Suprapubic skin (tissue), 4 donors: ENCODE measurements at regions not wholly inside any gene's neighbourhood (a gene's known extent, or its start where the extent isn't known, plus 50 kb on each side); places are given as distances from the start of the nearest gene placed in this dataset.

Source experiments
- DNase-seq, 2 donors: peaks; one replicate each; pipeline ENCODE4 v3.0.0-alpha.2; 2019; ENCODE audit warnings: low spot score in 2 of 2
- H3K27ac ChIP-seq: fragments of 200-600 bp; sonication (generic); one replicate; pipeline ENCODE4 v1.5.1; 2019
- H3K27me3 ChIP-seq: fragments of 200-600 bp; sonication (generic); one replicate; pipeline ENCODE4 v1.5.1; 2019
- H3K36me3 ChIP-seq: fragments of 200-600 bp; sonication (generic); one replicate; pipeline ENCODE4 v1.5.1; 2019
- H3K4me1 ChIP-seq: fragments of 200-600 bp; sonication (generic); one replicate; pipeline ENCODE4 v1.5.1; 2019
- H3K4me3 ChIP-seq: fragments of 200-600 bp; sonication (generic); one replicate; pipeline ENCODE4 v1.5.1; 2019; ENCODE audit warnings: mild to moderate bottlenecking
- H3K9me3 ChIP-seq: fragments of 200-600 bp; sonication (generic); one replicate; pipeline ENCODE4 v1.5.1; 2019
- CTCF ChIP-seq, 2 donors: fragments of 200-600 bp in 1 of 2; fragments of 450-650 bp in 1 of 2; sonication (generic) in 1 of 2; IDR thresholded peaks; one replicate each; pipeline ENCODE4 v1.5.1; 2016 to 2019; ENCODE audit warnings: antibody characterized with exemption in 2 of 2, mild to moderate bottlenecking in 1 of 2, moderate library complexity in 1 of 2
- EP300 ChIP-seq: sonication (generic); formaldehyde crosslinking; IDR thresholded peaks from one replicate; pipeline ENCODE4 v1.6.1; 2017; ENCODE audit warnings: antibody characterized with exemption
- POLR2A ChIP-seq, 2 donors: fragments of 450-650 bp; IDR thresholded peaks; one replicate each; pipeline ENCODE4 v1.6.1; 2017; ENCODE audit warnings: antibody characterized with exemption in 2 of 2, mild to moderate bottlenecking in 2 of 2, moderate library complexity in 2 of 2
- POLR2AphosphoS5 ChIP-seq, 3 donors: sonication (generic); formaldehyde crosslinking; IDR thresholded peaks; one replicate each; pipeline ENCODE4 v1.6.1; 2017; ENCODE audit warnings: antibody characterized with exemption in 3 of 3
- WGBS: methylation state at CpG from one replicate; pipeline ENCODE4 v1.1.5; 2018; 5-methylcytosine and 5-hydroxymethylcytosine counted together

- no peak for DNase-seq
- H3K9me3 ChIP-seq = no peaks in the 10 kb centered on the region
- H3K4me1 ChIP-seq = no peaks in the 10 kb centered on the region
- no peak overlapping the region for H3K4me3 ChIP-seq
- TF ChIP-seq POLR2A (IDR thresholded peaks at IDR 0.05) (no peak), EP300 (no peak), CTCF (IDR thresholded peaks at IDR 0.05) (no peak), POLR2AphosphoS5 (IDR thresholded peaks at IDR 0.05) (no peak)
- no peaks in the 10 kb centered on the region for H3K27me3 ChIP-seq
- 88% methylated on average over 4 of the region's 4 CpGs for WGBS
- H3K36me3 ChIP-seq = no peaks in the 10 kb centered on the region
- H3K27ac ChIP-seq = no peak overlapping the region
Observed at GRCh38 chr2:219918944-219919343, 291.5 kb downstream of the SLC4A3 start.

- H3K27me3 ChIP-seq = no peaks in the 10 kb centered on the region
- WGBS = 100% methylated on average over 4 of the region's 4 CpGs
- H3K4me1 ChIP-seq = no peaks in the 10 kb centered on the region
- H3K9me3 ChIP-seq = no peaks in the 10 kb centered on the region
- H3K27ac ChIP-seq = no peak overlapping the region
- no peak overlapping the region for H3K4me3 ChIP-seq
- no peaks in the 10 kb centered on the region for H3K36me3 ChIP-seq
- TF ChIP-seq POLR2AphosphoS5 (IDR thresholded peaks at IDR 0.05) (no peak), EP300 (no peak), CTCF (IDR thresholded peaks at IDR 0.05) (no peak), POLR2A (IDR thresholded peaks at IDR 0.05) (no peak)
- DNase-seq = peak in 1 of 2 donors; percentile 24
Observed at GRCh38 chr2:219919506-219919905, 292.1 kb downstream of the SLC4A3 start.

DNA sequence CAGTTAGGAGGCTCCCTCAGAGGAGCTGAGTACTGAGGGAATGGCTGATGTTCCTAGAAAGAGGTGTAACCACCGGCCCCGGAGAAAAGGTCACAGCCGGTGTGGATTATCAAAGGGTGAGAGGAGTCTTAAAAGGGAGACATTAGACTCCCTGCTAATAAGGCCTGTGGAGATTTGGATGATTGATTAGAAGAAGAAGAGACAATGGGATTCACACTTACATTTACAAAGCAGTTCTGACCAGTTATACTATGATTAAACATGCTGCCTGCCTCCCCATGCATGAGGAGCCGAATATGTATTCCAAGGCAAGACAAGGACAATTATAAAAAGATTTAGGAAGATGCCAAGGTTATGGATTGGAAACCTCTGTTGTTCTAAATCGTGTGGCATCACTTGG is 302.4 kb downstream of the SLC4A3 start:
- Histone ChIP-seq H3K4me1 (no peaks in the 10 kb centered on the region), H3K36me3 (no peaks in the 10 kb centered on the region), H3K9me3 (no peaks in the 10 kb centered on the region), H3K4me3 (no peak overlapping the region), H3K27ac (no peak overlapping the region), H3K27me3 (no peaks in the 10 kb centered on the region)
- TF ChIP-seq POLR2A (IDR thresholded peaks at IDR 0.05) (no peak), POLR2AphosphoS5 (IDR thresholded peaks at IDR 0.05) (no peak), CTCF (IDR thresholded peaks at IDR 0.05) (no peak), EP300 (no peak)
- WGBS = 73% methylated on average over 5 of the region's 5 CpGs
- peak in 1 of 2 donors; percentile 60 for DNase-seq

GRCh38 chr2:219939647-219940046 is 312.2 kb downstream of the SLC4A3 start:
- H3K27me3 ChIP-seq = no peaks in the 10 kb centered on the region
- no CpG with 5 or more reads among the region's 1 CpG for WGBS
- no peak overlapping the region for H3K27ac ChIP-seq
- no peaks in the 10 kb centered on the region for H3K36me3 ChIP-seq
- TF ChIP-seq POLR2A (IDR thresholded peaks at IDR 0.05) (no peak), POLR2AphosphoS5 (IDR thresholded peaks at IDR 0.05) (no peak)
- no peaks in the 10 kb centered on the region for H3K4me1 ChIP-seq
- DNase-seq = no peak
- no peaks in the 10 kb centered on the region for H3K9me3 ChIP-seq
- no peak overlapping the region for H3K4me3 ChIP-seq

GRCh38 chr2:219944866-219945265 is 317.4 kb downstream of the SLC4A3 start:
- no peak overlapping the region for H3K27ac ChIP-seq
- TF ChIP-seq POLR2AphosphoS5 (IDR thresholded peaks at IDR 0.05) (no peak), CTCF (IDR thresholded peaks at IDR 0.05) (no peak), EP300 (no peak), POLR2A (IDR thresholded peaks at IDR 0.05) (no peak)
- no peaks in the 10 kb centered on the region for H3K9me3 ChIP-seq
- H3K36me3 ChIP-seq = no peaks in the 10 kb centered on the region
- WGBS = 86% methylated on average over 4 of the region's 4 CpGs
- DNase-seq = no peak
- no peaks in the 10 kb centered on the region for H3K27me3 ChIP-seq
- H3K4me1 ChIP-seq = no peaks in the 10 kb centered on the region
- H3K4me3 ChIP-seq = no peak overlapping the region

GRCh38 chr2:219946021-219946420 is 318.6 kb downstream of the SLC4A3 start:
- Histone ChIP-seq H3K9me3 (no peaks in the 10 kb centered on the region), H3K36me3 (no peaks in the 10 kb centered on the region), H3K27me3 (no peaks in the 10 kb centered on the region), H3K4me3 (no peak overlapping the region), H3K27ac (no peak overlapping the region), H3K4me1 (no peaks in the 10 kb centered on the region)
- TF ChIP-seq CTCF (IDR thresholded peaks at IDR 0.05) = no peak
- TF ChIP-seq POLR2A (IDR thresholded peaks at IDR 0.05) = no peak
- no peak for TF ChIP-seq EP300
- no peak for TF ChIP-seq POLR2AphosphoS5 (IDR thresholded peaks at IDR 0.05)
- WGBS = 65% methylated on average over 1 of the region's 1 CpG
- no peak for DNase-seq
